Activated T-helper 17 cell treated with anti-CD3 and anti-CD28 coated beads, Interleukin-2, amount 50 U/mL, for 72 hours (primary cell): ENCODE measurements at regions not wholly inside any gene's neighbourhood (a gene's known extent, or its start where the extent isn't known, plus 50 kb on each side); places are given as distances from the start of the nearest gene placed in this dataset.
"Not testable (repeated sequence)": the region's sequence is repeated elsewhere in the genome, so short reads cannot be mapped to it uniquely, and the experiment has no call there.

Experiments used
- ATAC-seq: fragments of 150-1000 bp; cut with Tn5 transposase; replicated peaks from 2 replicates; pipeline ENCODE4 v1.10.0; 2021; ENCODE audit warnings: mild to moderate bottlenecking, moderate library complexity
- H3K27ac Mint-ChIP-seq: one replicate; pipeline ENCODE4 v1.8.0; 2022; ENCODE audit warnings: mixed read lengths
- H3K27me3 Mint-ChIP-seq: one replicate; pipeline ENCODE4 v1.8.0; 2022; ENCODE audit warnings: mixed read lengths
- H3K36me3 Mint-ChIP-seq: one replicate; pipeline ENCODE4 v1.8.0; 2022; ENCODE audit warnings: low read depth, mild to moderate bottlenecking, mixed read lengths
- H3K4me1 Mint-ChIP-seq: one replicate; pipeline ENCODE4 v1.8.0; 2022; ENCODE audit warnings: mixed read lengths
- H3K4me3 Mint-ChIP-seq: one replicate; pipeline ENCODE4 v1.8.0; 2022; ENCODE audit warnings: mild to moderate bottlenecking, mixed read lengths
- H3K9me3 Mint-ChIP-seq: one replicate; pipeline ENCODE4 v1.8.0; 2022; ENCODE audit warnings: mixed read lengths

- not testable (repeated sequence) for H3K27ac Mint-ChIP-seq, H3K4me3 Mint-ChIP-seq, ATAC-seq, H3K9me3 Mint-ChIP-seq, H3K4me1 Mint-ChIP-seq, H3K36me3 Mint-ChIP-seq
- peaks cover 23% of the 10 kb centered on the region for H3K27me3 Mint-ChIP-seq
These were observed 57.3 kb upstream of the HS3ST3A1 start for GRCh38 chr17:13659051-13659450.

GRCh38 chr17:13665872-13666635 is 64.3 kb upstream of the HS3ST3A1 start:
- Mint-ChIP-seq H3K4me3 (no peak overlapping the region), H3K27me3 (peaks cover 28% of the 10 kb centered on the region), H3K36me3 (no peaks in the 10 kb centered on the region), H3K4me1 (peaks cover under 1% of the 10 kb centered on the region), H3K27ac (no peak overlapping the region), H3K9me3 (peaks cover 21% of the 10 kb centered on the region)
- no peak for ATAC-seq

GRCh38 chr17:13671341-13671740 is 69.6 kb upstream of the HS3ST3A1 start:
- peaks cover 7% of the 10 kb centered on the region for H3K4me1 Mint-ChIP-seq
- ATAC-seq = no peak

GRCh38 chr17:13671771-13672170 is 70.0 kb upstream of the HS3ST3A1 start:
- no peak overlapping the region for H3K27ac Mint-ChIP-seq
- peak; percentile 99 for ATAC-seq
- H3K4me3 Mint-ChIP-seq = no peak overlapping the region

More at GRCh38 chr17:13671341-13671740, 69.6 kb upstream of the HS3ST3A1 start:
- H3K4me3 Mint-ChIP-seq = no peak overlapping the region
- H3K9me3 Mint-ChIP-seq = peaks cover 21% of the 10 kb centered on the region
- H3K27ac Mint-ChIP-seq = no peak overlapping the region
- H3K27me3 Mint-ChIP-seq = peaks cover 51% of the 10 kb centered on the region
- no peaks in the 10 kb centered on the region for H3K36me3 Mint-ChIP-seq

GRCh38 chr17:13678361-13678760 is 76.6 kb upstream of the HS3ST3A1 start:
- no peak overlapping the region for H3K27ac Mint-ChIP-seq
- ATAC-seq = no peak
- H3K4me1 Mint-ChIP-seq = no peaks in the 10 kb centered on the region
- H3K36me3 Mint-ChIP-seq = no peaks in the 10 kb centered on the region
- no peak overlapping the region for H3K4me3 Mint-ChIP-seq
- no peaks in the 10 kb centered on the region for H3K9me3 Mint-ChIP-seq
- peaks cover 11% of the 10 kb centered on the region for H3K27me3 Mint-ChIP-seq

More at GRCh38 chr17:13671771-13672170, 70.0 kb upstream of the HS3ST3A1 start:
- peaks cover 51% of the 10 kb centered on the region for H3K27me3 Mint-ChIP-seq
- H3K36me3 Mint-ChIP-seq = no peaks in the 10 kb centered on the region
- H3K9me3 Mint-ChIP-seq = peaks cover 21% of the 10 kb centered on the region
- peaks cover 7% of the 10 kb centered on the region for H3K4me1 Mint-ChIP-seq

GRCh38 chr17:13678841-13679240 is 77.1 kb upstream of the HS3ST3A1 start:
- no peaks in the 10 kb centered on the region for H3K36me3 Mint-ChIP-seq
- H3K4me1 Mint-ChIP-seq = no peaks in the 10 kb centered on the region
- H3K9me3 Mint-ChIP-seq = no peaks in the 10 kb centered on the region
- no peak overlapping the region for H3K4me3 Mint-ChIP-seq
- no peak overlapping the region for H3K27ac Mint-ChIP-seq
- peaks cover 14% of the 10 kb centered on the region for H3K27me3 Mint-ChIP-seq
- ATAC-seq = no peak

- Mint-ChIP-seq H3K36me3 (no peaks in the 10 kb centered on the region), H3K4me3 (no peak overlapping the region), H3K4me1 (no peaks in the 10 kb centered on the region), H3K27me3 (peaks cover 10% of the 10 kb centered on the region), H3K9me3 (no peaks in the 10 kb centered on the region), H3K27ac (no peak overlapping the region)
- ATAC-seq = no peak
These were observed 87.0 kb upstream of the HS3ST3A1 start for GRCh38 chr17:13688716-13689115.

- Mint-ChIP-seq H3K36me3 (no peaks in the 10 kb centered on the region), H3K27ac (no peak overlapping the region), H3K4me1 (no peaks in the 10 kb centered on the region), H3K4me3 (no peak overlapping the region), H3K9me3 (no peaks in the 10 kb centered on the region), H3K27me3 (peaks cover 8% of the 10 kb centered on the region)
- ATAC-seq = no peak
These were observed 89.1 kb upstream of the HS3ST3A1 start for GRCh38 chr17:13690806-13691205.

GRCh38 chr17:13694934-13695333 is 93.2 kb upstream of the HS3ST3A1 start:
- Mint-ChIP-seq H3K27me3 (peaks cover 16% of the 10 kb centered on the region), H3K36me3 (no peaks in the 10 kb centered on the region), H3K27ac (no peak overlapping the region), H3K4me3 (no peak overlapping the region), H3K4me1 (no peaks in the 10 kb centered on the region), H3K9me3 (no peaks in the 10 kb centered on the region)
- ATAC-seq = no peak

GRCh38 chr17:13698832-13699231 is 97.1 kb upstream of the HS3ST3A1 start:
- Mint-ChIP-seq H3K9me3 (no peaks in the 10 kb centered on the region), H3K27me3 (peaks cover 14% of the 10 kb centered on the region), H3K27ac (no peak overlapping the region), H3K4me3 (no peak overlapping the region), H3K4me1 (no peaks in the 10 kb centered on the region), H3K36me3 (no peaks in the 10 kb centered on the region)
- ATAC-seq = no peak

GRCh38 chr17:13699261-13699660 is 97.5 kb upstream of the HS3ST3A1 start:
- no peak overlapping the region for H3K27ac Mint-ChIP-seq
- no peaks in the 10 kb centered on the region for H3K9me3 Mint-ChIP-seq
- no peak overlapping the region for H3K4me3 Mint-ChIP-seq
- H3K36me3 Mint-ChIP-seq = no peaks in the 10 kb centered on the region
- no peaks in the 10 kb centered on the region for H3K4me1 Mint-ChIP-seq
- ATAC-seq = no peak
- H3K27me3 Mint-ChIP-seq = peaks cover 14% of the 10 kb centered on the region

- Mint-ChIP-seq H3K9me3 (no peaks in the 10 kb centered on the region), H3K4me1 (no peaks in the 10 kb centered on the region), H3K36me3 (no peaks in the 10 kb centered on the region), H3K27me3 (peaks cover 9% of the 10 kb centered on the region), H3K27ac (no peak overlapping the region), H3K4me3 (no peak overlapping the region)
- ATAC-seq = no peak
These were observed 100.5 kb upstream of the HS3ST3A1 start for GRCh38 chr17:13702266-13702665.

GRCh38 chr17:13704333-13704732 is 102.6 kb upstream of the HS3ST3A1 start:
- Mint-ChIP-seq H3K4me3 (no peak overlapping the region), H3K27me3 (peaks cover 8% of the 10 kb centered on the region)

GRCh38 chr17:13705221-13705620 is 103.5 kb upstream of the HS3ST3A1 start:
- Mint-ChIP-seq H3K27ac (no peak overlapping the region), H3K36me3 (no peaks in the 10 kb centered on the region), H3K4me3 (no peak overlapping the region), H3K9me3 (no peaks in the 10 kb centered on the region), H3K27me3 (no peaks in the 10 kb centered on the region), H3K4me1 (no peaks in the 10 kb centered on the region)
- no peak for ATAC-seq

More at GRCh38 chr17:13704333-13704732, 102.6 kb upstream of the HS3ST3A1 start:
- Mint-ChIP-seq H3K27ac (no peak overlapping the region), H3K4me1 (no peaks in the 10 kb centered on the region), H3K9me3 (no peaks in the 10 kb centered on the region), H3K36me3 (no peaks in the 10 kb centered on the region)
- ATAC-seq = no peak

- H3K4me1 Mint-ChIP-seq = no peaks in the 10 kb centered on the region
- no peaks in the 10 kb centered on the region for H3K9me3 Mint-ChIP-seq
- H3K36me3 Mint-ChIP-seq = no peaks in the 10 kb centered on the region
- no peak overlapping the region for H3K4me3 Mint-ChIP-seq
- peaks cover 4% of the 10 kb centered on the region for H3K27me3 Mint-ChIP-seq
- no peak for ATAC-seq
- no peak overlapping the region for H3K27ac Mint-ChIP-seq
These were observed 120.0 kb upstream of the HS3ST3A1 start for GRCh38 chr17:13721705-13722104.
